H7 (cell line): ENCODE measurements at regions not wholly inside any gene's neighbourhood (a gene's known extent, or its start where the extent isn't known, plus 50 kb on each side); places are given as distances from the start of the nearest gene placed in this dataset.
A peak's percentile ranks its signal among the peaks of the same experiment; 100 is the strongest.

Experiments
- DNase-seq: peaks from one replicate; pipeline ENCODE4 v3.0.0; 2012
- H3K27me3 ChIP-seq: 2 replicates; pipeline ENCODE4 v1.6.0; 2011; ENCODE audit warnings: mild to moderate bottlenecking, low read length; ENCODE audit not compliant: control insufficient read depth, insufficient read depth
- H3K36me3 ChIP-seq: replicated peaks from 2 replicates; pipeline ENCODE4 v1.5.1; 2011; ENCODE audit warnings: low read length; ENCODE audit not compliant: control insufficient read depth, insufficient read depth
- H3K4me3 ChIP-seq: 2 replicates; pipeline ENCODE4 v1.5.1; 2011; ENCODE audit warnings: low read depth, mild to moderate bottlenecking, control low read depth, low read length, moderate library complexity; ENCODE audit not compliant: insufficient read depth

DNA sequence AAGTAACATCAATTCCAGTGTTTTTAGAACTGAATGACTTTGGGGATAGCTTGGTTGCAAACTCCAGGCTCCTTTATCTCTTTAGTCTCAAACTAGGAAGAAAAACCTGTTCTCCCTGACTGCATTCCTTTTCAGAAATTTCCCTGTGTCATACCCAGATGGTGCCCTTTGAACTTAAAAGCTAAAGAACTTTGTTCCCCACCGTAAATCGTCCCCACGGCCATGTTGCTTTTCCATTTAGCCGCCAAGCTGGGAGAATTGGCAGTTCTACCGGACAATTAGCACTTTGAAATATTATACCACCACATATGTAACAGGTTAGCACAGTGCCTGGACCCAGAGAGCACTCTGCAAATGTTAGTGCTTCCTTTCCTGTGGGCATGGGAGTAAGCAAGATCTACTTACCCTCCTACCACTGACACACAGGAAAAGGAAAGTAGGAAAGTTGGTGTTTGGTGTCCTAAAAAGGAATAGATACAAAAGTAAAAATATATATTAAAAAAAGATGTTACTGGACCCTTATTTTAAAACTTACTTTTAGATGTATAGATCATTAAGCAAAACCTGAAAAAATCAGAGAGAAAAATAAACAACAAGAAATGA lies 191.9 kb upstream of the MIR17HG start:
- DNase-seq: no peak
- Histone ChIP-seq H3K4me3 (no peak overlapping the region), H3K27me3 (no peaks in the 10 kb centered on the region), H3K36me3 (no peaks in the 10 kb centered on the region)

DNA sequence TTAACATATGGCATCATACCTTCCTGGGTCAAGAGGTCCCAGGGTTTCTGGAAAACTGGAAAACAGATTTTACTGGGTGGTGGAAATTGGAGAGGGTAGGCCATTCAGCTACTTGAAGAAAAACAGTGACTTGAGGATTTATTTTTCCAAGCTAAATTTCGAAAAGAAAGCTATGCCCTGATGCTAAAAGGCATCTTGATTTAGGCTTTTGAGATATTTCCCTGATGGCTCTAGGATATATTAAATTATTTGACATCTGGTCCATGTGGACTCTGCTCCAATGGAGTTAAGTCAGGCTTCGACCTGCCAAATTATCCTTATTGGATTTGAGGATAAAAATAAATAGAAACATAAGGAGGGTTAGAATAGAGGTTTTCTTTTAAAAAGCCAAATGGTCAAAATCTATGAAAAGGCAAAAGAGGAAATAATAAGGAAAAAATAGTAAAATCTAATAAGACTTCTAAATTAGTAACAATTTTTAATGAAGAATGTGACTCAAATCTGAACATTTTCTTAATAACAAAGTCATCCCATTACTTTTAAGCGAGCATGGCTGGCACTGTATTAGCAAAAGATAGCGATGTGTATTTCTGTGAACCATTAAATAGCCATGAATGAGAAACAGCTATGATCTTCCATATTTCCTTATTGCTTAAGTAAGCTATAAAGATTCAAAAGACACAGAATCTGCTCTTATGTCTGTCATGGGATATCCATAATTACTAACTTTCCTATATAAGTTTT lies 190.0 kb upstream of the MIR17HG start:
- DNase-seq: no peak
- Histone ChIP-seq H3K4me3 (no peak overlapping the region), H3K36me3 (no peaks in the 10 kb centered on the region), H3K27me3 (no peaks in the 10 kb centered on the region)

DNA sequence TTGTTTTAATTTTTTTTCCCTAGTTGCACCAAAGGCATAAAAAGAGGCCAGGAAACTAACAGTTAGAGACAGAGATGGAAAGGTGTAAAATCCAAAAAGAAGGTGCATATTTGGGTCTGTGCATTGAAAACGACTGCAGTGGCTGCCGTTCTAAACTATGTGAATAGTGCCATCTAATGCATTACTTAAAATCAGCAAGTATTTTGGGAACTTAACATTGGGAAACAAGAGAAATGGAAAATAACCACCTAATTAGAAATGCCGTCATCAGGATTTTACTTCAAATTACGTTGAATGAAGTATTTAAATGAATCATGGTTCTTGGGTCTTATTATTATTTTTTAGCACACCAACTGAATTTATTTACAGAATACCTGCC lies 189.5 kb upstream of the MIR17HG start:
- no peak overlapping the region for H3K4me3 ChIP-seq
- no peaks in the 10 kb centered on the region for H3K36me3 ChIP-seq
- no peaks in the 10 kb centered on the region for H3K27me3 ChIP-seq
- DNase-seq: no peak

DNA sequence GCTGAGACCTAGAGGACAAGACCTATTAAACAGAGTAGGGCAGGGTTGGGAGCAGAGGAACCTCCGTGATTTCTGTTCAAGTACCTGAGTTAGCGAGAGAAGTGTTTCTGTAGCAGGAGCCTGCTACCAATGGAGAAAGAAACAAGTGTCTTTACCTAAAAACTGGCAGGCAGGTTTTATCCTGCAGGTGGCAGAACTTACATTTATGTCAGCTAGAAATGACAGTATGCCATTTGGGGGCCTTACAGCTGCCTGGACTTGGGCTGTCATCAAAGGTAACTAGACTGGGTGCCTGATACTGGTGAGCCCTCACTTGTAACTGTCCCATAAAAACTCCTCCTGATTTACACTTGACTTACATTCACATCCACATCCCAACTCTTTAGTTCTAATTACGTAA lies 185.3 kb upstream of the MIR17HG start:
- DNase-seq: peak; percentile 17
- Histone ChIP-seq H3K4me3 (no peak overlapping the region), H3K27me3 (no peaks in the 10 kb centered on the region), H3K36me3 (no peaks in the 10 kb centered on the region)

DNA sequence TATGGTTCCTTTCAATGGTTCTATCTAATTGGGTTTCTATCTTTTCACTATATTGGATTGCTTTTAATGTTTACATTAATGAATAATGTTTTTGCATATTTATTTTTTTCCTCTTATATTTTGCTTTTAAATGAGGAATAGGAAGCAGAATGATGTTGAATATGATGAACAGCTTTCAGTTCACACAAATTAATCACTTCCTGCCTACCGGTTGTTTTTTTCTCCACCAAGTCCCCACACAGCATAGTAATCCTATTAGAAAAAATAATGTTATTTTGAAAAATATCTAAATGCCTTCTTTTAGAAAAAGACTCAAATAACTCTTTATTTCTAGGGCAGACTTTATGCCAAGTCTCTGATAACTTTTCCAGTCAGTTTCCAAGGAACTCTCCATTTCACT lies 184.9 kb upstream of the MIR17HG start:
- no peak for DNase-seq
- Histone ChIP-seq H3K4me3 (no peak overlapping the region), H3K36me3 (no peaks in the 10 kb centered on the region), H3K27me3 (no peaks in the 10 kb centered on the region)

DNA sequence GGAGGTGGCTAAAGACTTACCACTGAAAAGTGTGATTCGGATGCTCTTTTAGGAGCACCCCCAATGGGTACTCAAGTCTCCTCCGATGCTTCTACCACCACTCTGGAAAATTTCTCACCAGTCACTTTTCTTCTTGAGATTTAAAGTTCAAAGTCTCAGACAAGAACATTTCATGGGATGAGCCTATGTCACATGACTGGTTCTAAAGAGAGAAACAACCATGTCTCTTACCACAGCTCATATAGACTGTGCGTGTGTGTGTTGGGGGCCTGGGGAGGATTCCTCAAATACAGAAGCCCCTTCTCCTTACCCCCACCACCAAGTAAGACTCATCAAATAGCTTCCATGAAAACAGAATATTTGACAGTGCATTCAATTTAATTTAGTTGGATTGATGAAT lies 181.7 kb upstream of the MIR17HG start:
- H3K36me3 ChIP-seq: no peaks in the 10 kb centered on the region
- H3K4me3 ChIP-seq: no peak overlapping the region
- no peak for DNase-seq
- H3K27me3 ChIP-seq: no peaks in the 10 kb centered on the region

DNA sequence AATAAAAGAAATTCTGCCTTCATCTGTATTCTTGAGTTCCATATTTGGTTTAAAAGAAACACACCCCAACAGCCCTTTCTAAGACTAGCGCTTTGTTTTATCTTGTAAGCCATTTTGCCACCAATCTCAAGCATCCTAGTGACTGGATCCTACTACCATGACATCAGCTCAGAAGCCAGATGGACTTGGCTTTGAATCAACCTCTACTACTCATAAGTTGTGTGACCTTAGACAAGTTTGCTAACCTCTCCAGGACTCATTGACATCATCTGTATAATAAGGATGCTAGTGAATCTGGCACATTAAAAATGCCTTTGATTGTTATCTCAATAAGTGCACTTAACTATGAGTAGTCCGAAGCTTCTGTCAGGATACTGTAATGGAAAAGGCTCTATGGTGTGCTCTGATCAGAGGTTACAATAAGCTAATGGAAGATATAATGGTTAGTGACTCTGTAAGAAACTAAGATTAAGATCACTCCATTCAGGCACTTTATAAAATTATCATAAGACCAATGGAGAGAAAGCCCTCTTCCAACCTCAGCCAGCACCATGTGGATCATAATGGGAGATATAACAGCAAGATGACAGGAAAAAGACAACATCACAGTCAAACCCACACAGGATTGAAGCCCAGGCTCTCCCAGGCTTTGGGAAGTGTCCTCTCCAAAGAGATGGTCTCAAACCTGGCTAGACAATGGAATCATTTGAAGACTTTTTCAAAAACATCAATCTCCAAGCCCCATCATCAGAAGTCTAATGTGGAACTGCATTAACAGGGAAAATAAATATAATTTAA lies 180.6 kb upstream of the MIR17HG start:
- no peak for DNase-seq
- Histone ChIP-seq H3K36me3 (no peaks in the 10 kb centered on the region), H3K27me3 (no peaks in the 10 kb centered on the region), H3K4me3 (no peak overlapping the region)

DNA sequence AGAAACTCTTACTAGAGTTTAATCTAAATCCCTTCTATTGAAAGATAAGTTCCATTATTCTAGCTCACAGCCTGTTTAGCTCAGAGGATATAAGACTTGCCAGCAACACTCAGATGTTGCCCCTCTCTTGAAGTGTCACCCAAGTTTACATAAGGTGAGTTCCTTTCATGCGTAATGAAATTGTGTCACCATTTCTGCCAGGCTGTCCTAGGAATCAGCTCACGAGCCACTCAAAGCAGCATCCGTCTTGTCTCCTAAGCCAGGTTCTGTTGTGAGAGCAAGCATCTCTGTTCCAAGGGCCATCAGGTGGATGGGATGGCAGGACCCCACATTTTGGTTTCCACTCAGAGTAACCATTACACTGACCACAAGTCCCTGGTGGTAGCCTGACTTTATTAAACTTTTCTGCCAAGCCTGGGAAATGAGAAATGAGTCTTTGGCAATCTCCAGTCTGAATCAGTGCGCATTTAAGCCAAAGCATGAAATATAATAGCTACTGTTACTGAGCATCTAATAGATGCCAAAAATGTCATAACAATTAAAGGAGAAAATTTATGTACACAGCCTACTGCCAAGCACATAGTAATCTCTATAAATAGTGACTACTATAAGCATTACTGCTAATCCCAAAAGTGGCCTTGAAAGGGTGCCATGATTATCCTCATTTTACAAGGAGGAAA lies 179.6 kb upstream of the MIR17HG start:
- H3K36me3 ChIP-seq: no peaks in the 10 kb centered on the region
- DNase-seq: no peak
- H3K27me3 ChIP-seq: no peaks in the 10 kb centered on the region
- H3K4me3 ChIP-seq: no peak overlapping the region

DNA sequence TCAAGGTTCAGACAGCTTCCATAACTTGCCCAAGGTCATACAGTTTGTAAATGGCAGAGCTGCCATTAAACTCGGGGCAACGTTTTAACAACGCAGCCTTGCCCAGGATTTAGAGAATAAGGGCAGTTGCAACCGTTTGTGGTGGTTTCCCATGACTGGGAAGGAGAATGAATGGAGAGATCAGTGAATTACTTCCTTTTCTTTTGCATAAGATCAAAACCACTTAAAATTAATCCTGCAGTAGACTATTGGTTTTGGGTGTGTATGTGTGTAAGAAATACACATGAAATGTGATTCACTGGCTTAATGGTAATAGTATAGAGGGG lies 179.1 kb upstream of the MIR17HG start:
- no peak for DNase-seq
- no peaks in the 10 kb centered on the region for H3K27me3 ChIP-seq

DNA sequence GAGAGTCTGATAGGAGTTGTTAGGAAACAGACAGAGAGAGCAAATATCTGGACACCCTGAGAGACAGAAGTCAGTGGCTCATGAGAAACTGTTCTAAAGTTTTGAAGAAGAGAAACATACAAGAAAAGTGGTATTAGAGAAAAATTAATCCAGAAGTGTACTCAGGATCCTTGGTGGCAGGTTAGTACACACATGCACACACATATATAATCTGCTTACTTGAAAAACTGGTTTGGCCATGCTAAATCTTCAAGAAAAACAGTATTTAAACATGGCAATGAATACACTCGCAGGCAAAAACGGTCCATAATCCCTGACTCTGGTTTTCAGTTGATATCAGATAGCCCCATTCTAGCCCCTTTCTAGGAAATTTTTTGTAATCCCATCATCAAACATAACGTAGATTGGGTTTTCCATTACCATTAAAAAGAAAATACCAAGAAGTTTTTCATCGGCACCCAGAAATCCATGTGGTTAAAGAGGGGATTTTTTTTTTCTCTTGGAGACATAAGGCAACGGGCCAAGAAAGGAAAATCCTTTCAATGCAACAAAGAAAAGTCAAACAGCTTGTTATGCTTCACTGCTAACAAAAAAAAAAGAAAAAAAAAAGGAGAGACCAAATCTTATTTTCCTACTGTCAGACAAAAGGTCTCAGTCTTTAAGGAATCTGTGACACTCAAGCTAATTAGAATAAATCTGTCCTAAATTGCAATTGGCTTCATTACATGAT lies 178.0 kb upstream of the MIR17HG start:
- no peak for DNase-seq

More for the DNA sequence above, 179.1 kb upstream of the MIR17HG start:
- Histone ChIP-seq H3K4me3 (no peak overlapping the region), H3K36me3 (no peaks in the 10 kb centered on the region)

DNA sequence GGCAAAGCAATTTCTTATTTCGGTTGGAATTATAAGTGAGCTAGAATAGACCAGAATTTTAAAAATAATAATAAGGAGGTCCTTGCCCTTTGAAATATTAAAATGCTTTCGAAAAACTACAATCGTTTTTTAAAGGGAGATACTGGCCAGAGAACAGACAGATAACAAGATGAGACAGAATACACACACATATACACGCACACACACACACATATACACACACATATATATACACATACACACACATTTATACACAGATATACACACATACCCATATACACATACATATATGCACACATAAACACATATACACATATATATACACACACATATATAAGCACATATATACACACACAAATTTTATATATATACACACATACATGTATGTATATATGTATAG lies 175.3 kb upstream of the MIR17HG start:
- no peak for DNase-seq
- peaks cover 6% of the 10 kb centered on the region; the same call in 1 of the 2 replicates for H3K27me3 ChIP-seq
- H3K36me3 ChIP-seq: no peaks in the 10 kb centered on the region
- no peak overlapping the region for H3K4me3 ChIP-seq

More for the DNA sequence above, 178.0 kb upstream of the MIR17HG start:
- H3K27me3 ChIP-seq: peaks cover 2% of the 10 kb centered on the region; the same call in 1 of the 2 replicates
- H3K36me3 ChIP-seq: no peaks in the 10 kb centered on the region
- no peak overlapping the region for H3K4me3 ChIP-seq

DNA sequence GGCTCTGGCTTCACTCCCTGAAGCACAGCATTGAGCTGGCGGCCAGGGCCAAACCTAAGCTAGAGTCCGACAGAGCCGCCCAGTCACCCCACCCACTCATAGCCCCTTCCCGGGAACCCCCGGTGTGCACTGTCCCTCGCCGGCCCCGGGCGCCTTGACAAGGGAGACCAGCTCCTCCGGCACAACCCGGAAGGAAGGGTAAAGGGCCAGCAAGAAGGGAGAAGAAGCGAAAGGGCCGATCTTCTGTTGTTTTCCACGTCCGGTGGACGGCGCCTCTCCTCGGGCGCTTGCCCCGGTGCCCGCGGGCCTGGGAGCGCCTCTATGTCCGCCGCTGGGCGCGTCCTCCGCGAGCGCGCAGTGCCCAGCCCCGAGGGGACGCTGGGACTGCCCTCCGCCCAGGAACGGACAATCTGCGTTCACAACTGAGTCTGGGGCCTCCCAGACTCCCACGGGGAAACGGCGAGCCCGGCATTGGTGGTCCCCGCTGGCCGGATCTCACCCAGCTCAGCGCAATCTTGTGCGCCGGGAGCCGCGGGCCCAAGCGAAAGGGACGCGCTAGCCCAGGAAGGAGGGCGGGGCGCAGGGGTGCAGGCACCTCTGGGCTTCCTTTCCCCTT lies 172.5 kb upstream of the MIR17HG start:
- no peaks in the 10 kb centered on the region for H3K36me3 ChIP-seq
- peaks cover 6% of the 10 kb centered on the region; the same call in 1 of the 2 replicates for H3K27me3 ChIP-seq
- peak; percentile 56 for DNase-seq
- peak overlapping the region; percentile 49; the same call in 1 of the 2 replicates for H3K4me3 ChIP-seq

DNA sequence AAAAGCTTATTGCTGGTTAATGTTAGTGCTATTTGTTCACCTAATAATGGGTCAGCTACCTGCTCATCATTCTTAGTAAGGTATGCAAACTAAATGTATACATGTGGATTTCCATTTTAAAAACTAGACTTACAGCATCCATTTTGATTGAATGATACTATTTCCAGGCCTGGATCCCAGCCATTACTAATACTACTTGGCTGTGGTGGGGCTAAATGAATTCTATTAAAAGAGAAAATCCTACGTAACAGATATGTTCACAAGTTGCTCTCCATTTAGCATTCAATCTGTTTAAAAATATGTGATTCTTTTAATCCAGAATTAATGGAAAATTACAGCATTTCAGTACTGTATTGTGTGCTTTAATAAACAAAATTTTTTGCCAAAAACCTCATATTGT lies 169.4 kb upstream of the MIR17HG start:
- H3K4me3 ChIP-seq: no peak overlapping the region
- peaks cover 6% of the 10 kb centered on the region; the same call in 1 of the 2 replicates for H3K27me3 ChIP-seq
- no peaks in the 10 kb centered on the region for H3K36me3 ChIP-seq
- no peak for DNase-seq

DNA sequence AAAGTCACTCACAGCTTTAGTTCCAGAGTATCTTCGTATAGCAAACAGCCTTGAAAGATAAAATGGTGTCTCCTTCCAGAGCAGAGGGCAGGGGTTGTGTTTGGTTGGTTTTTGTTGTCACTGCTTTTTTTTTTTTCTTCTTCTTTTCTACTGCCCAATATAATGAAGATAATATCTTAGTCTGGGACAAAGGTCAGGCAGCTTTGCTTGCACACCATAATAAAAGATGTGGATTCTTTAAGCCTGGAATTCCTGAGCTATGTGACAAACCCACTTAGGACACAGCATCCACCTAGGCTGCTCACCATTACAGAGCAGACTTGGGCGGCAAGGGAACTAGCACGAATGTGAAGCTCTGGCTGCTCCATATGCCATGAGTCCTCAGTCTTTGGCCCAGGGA lies 165.6 kb upstream of the MIR17HG start:
- H3K36me3 ChIP-seq: no peaks in the 10 kb centered on the region
- no peak overlapping the region for H3K4me3 ChIP-seq
- H3K27me3 ChIP-seq: no peaks in the 10 kb centered on the region
- DNase-seq: no peak
